SK-MEL-5 (cell line): ENCODE measurements at regions not wholly inside any gene's neighbourhood (a gene's known extent, or its start where the extent isn't known, plus 50 kb on each side); places are given as distances from the start of the nearest gene placed in this dataset.

Source experiments
- DNase-seq: peaks from one replicate; pipeline ENCODE4 v3.0.0-alpha.2; 2016; ENCODE audit warnings: low read depth, low spot score
- in situ Hi-C: cut with HindIII; loops from 2 replicates; pipeline ENCODE4 v1.10.0; 2016; ENCODE audit warnings: low sequenced_read_pairs, high pct_unique_total_duplicates, low pct_unique_long_range_greater_than_20kb
- small RNA-seq, 2 experiments: library from RNA; depleted of rRNA; stranded (forward); fragments of <200 nt; gene quantifications; one replicate each; pipeline ENCODE3, GENCODE V24; 2014

DNA sequence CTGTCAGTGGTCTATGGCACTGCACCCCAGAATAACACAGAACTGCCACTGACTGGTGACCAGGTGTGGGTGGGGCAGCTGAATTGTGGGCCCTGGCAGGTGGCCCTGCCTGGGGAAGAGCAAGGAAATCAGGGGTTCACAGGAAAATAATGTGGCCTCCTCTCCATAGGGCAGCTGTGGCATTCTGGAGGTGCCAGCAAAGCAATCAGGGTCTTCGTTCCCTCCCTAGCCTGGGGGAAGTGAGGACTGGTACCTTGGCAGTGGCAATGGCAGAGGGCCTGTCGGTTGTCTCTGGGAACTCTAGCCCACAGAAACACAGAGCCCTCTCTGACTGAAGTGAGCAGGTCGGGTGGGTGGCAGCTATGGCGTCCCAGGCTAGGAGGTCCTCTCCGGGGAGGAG, 223.0 kb downstream of the GRIA2 start:
- DNase-seq, result no peak
- in situ Hi-C loops, result no loop called here

DNA sequence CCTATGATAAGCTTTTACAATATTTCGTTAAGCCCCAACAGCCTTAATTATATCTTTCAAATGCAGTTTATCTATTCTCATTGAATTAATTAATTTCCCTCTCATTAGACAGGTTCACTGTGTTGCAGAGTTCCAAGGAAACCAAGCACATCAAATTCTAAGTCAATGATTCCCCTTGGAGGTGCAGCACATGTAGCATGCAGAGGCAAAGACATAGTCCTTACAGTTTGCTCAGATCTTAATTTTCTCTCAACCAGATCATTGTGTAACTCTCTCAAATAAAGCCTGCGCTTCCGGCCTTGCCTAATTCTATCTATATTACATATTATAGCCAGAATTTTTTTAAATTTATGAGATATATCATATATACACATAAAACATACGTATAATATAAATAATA, 205.4 kb downstream of the GRIA2 start:
- in situ Hi-C loops, result no loop called here
- no peak for DNase-seq

DNA sequence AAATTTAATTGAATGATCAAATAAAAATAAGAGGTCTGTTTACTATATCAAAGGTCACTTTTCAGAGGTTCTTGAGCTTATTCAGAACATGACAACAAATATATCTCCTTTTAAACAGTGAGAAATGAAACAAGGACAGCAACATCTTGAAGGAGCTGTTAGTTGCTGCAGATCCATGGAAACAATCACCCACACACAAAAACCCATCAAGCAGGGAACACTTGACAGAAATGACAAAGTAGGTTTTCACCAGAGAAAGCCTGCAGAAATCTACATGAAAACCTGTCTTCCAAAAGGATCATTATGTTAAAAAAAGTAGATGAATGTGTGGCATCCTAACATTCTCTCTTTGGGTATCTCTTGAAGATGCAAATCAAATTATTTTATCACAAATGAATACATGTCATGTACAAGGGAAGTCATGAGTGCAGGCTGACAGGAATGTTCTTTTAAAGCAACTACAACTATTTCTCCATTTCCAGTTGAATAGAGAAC, 203.0 kb downstream of the GRIA2 start:
- in situ Hi-C loops, result no loop called here
- DNase-seq, result no peak

DNA sequence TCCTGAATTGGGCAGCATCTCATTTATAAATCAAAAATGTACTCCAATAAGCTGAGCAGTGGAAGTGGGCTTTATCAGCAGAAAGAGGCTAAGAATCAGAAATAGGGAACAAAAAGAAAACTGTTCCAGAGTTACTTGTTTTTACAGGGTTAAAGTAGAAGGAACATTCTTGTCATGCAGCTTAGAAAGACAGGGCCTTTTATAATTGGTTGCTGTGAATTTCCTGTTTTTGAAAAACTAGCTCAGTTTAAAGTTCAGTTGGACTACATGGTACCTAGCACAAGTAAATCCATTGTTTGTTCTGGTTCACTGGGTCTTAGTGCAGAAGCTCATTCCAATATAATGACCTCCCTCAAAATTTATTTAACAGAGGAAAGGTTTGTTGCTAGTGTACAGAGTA, 200.8 kb downstream of the GRIA2 start:
- peak; percentile 49 for DNase-seq
- in situ Hi-C loops, result no loop called here

Small RNAs in the stretch of these regions (small RNA-seq; reads per million reads assigned to genes)
- 0 reads per million in 2 experiments for gene RF00019
